Gastroesophageal sphincter (tissue), 3 donors: ENCODE measurements at regions not wholly inside any gene's neighbourhood (a gene's known extent, or its start where the extent isn't known, plus 50 kb on each side); places are given as distances from the start of the nearest gene placed in this dataset.

Experiments used
- CTCF ChIP-seq, 4 experiments: fragments of 200-600 bp in 2 of 4; fragments of 450-650 bp in 2 of 4; sonication (generic) in 1 of 4; IDR thresholded peaks; one replicate each; pipeline ENCODE4 v1.5.1; 2017 to 2019; ENCODE audit warnings: antibody characterized with exemption in 4 of 4, mild to moderate bottlenecking in 2 of 4, moderate library complexity in 2 of 4
- POLR2A ChIP-seq, 2 donors: fragments of 450-650 bp; IDR thresholded peaks; one replicate each; pipeline ENCODE4 v1.6.1; 2017; ENCODE audit warnings: antibody characterized with exemption in 2 of 2, mild to moderate bottlenecking in 2 of 2, moderate library complexity in 1 of 2
- POLR2AphosphoS5 ChIP-seq: sonication (generic); formaldehyde crosslinking; IDR thresholded peaks from one replicate; pipeline ENCODE4 v1.6.1; 2017; ENCODE audit warnings: antibody characterized with exemption

- TF ChIP-seq CTCF (IDR thresholded peaks at IDR 0.05) (no peak), POLR2A (IDR thresholded peaks at IDR 0.05) (no peak), POLR2AphosphoS5 (no peak)
Observed at GRCh38 chr16:79501446-79501845, 99.1 kb downstream of the MAF start.
